CD4-positive, alpha-beta T cell treated with Interleukin-10 for 1 hour (primary cell): ENCODE measurements at regions not wholly inside any gene's neighbourhood (a gene's known extent, or its start where the extent isn't known, plus 50 kb on each side); places are given as distances from the start of the nearest gene placed in this dataset.
A peak's percentile ranks its signal among the peaks of the same experiment; 100 is the strongest.

Source experiments
- DNase-seq: peaks from one replicate; pipeline ENCODE4 v3.0.0-alpha.2; 2020

DNA sequence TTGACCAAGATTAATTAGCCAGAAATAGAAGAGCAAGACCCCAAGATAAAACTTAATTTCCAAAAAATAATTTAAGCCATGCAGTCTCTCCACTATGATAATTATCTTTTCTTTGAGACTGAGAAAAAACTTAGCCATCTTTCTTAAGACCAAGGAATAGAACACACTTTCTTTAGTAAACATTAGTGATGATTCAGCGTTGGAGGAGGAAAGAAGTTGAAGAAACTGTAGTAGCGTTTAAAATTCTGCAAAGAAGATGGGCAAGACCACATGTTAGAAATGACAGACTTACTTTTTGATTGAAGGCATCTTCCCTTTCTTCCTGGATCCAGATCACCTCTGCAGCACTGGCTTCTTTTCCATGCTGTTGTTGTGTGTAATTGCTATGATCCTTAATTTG, 124.8 kb upstream of the RASSF8 start:
- DNase-seq: no peak

DNA sequence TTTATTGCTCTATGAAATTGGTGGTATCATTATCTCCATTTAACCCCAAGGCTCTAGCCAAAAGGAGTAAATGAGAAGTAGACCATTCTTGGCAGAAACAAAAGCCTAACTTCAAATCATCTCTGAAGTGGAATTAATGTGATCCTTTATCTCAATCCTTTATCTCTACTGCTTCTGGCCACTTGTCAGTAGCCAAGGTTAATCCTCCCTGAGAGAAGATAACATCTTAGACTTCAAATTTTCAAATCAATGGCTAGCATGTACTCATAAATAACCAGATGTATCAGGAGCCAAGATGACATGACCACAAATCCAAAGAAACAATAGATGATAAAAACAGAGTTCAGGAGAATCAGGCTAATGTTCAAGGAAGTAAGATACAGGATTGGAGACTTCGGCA, 123.1 kb upstream of the RASSF8 start:
- DNase-seq: no peak

DNA sequence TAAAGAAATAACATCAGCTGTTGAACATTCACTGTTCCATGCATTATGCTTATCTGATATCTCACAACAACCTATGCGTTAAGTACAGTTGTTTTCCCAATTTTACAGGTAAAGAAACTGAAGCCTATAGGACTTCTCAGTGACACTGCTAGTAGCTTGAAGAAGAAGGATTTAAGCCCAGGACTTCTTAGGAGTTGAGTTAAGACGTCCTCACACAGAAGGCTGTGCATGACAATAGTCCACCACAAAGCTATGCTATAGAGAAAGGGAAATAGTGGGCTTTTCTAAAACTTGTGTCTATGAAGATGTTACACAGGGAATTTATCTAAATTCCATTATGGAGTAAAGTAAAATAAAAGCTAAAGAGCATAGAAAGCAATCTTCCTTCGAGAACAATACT, 120.5 kb upstream of the RASSF8 start:
- no peak for DNase-seq

DNA sequence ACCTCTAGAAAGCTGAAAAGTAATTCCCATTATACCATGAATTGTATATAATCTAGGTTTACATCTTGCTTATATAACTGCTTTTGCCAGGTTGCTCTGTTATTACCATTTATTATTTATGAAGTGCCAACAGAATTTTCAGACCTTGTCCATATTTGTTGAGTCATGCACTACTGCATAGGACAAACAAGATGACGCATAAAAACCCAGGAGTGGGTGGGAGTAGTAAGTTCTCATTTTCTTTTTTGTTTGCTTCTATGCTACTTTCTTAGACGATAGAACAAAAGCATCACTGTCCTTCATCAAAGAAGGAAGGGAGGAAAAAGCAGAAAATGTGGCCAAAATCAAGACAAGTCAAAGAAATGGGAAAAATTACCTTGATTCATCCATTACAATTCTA, 119.0 kb upstream of the RASSF8 start:
- DNase-seq: no peak

DNA sequence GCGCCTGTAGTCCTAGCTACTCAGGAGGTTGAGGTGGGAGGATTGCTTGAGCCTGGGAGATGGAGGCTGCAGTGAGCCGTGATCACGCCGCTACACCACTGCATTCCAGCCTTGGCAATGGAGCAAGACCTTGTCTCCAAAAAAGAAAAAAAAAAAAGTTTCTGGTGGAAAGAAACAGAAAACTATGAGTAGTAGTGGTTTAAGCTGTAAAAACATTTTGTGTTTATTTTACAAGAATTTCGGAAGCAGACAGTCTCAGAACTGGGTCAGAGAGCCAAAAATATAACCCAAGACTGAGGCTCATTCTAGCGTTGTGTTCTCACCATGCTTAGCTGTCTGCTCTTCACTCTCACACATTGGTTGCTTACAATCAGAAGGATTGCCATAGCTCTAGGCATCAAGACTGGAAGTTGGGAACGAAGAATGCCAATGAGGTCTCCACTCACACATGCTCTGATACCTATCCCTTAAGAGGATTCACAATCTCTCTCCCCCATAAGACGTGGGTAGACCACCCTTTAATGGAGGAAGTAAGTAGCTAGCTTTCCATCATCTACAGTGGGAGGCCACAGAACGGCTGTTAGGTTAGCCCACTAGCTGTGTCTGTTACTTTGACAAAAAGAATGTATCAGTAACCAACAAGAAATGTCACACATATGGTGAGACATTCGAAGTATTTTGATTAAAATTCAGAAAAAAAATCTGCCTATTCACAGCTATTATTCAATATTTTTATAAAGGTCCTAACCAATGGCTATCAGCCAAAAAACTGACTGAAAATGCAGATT, 117.6 kb upstream of the RASSF8 start:
- DNase-seq: no peak

DNA sequence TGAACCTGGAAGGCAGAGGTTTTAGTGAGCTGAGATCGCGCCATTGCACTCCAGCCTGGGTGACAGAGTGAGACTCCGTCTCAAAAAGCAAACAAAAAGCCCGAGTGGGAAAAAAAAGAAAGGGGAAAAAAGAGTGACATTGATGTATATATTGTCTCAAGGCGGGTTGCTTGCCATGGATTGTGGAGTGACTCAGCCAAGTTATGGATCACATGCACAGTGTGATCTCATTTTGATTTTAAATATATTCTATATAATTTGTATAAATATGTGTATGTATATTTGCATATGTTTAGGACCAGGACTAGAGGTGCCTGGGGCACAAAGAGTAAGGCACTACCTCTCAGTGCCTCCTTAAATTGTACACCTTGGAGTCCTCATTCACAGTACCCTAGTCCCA, 116.2 kb upstream of the RASSF8 start:
- DNase-seq: no peak

DNA sequence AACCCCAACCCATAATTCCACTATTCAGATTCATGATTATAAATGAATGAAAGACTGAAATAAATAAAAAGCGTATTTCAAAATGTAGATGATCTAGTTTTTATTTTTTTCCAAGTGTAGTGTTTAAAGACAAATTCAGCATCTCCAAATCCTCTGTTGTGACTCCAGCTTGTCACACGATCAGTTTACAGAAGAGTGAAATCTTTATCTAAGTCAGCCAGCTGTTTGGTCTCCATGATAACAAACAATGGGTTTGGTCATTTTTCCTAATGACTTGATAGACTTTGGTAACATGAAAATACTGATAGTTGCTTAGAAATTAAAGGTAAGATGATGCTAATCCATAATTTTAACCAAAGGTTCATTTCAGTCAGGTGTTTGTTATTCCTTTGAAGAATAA, 114.5 kb upstream of the RASSF8 start:
- no peak for DNase-seq

DNA sequence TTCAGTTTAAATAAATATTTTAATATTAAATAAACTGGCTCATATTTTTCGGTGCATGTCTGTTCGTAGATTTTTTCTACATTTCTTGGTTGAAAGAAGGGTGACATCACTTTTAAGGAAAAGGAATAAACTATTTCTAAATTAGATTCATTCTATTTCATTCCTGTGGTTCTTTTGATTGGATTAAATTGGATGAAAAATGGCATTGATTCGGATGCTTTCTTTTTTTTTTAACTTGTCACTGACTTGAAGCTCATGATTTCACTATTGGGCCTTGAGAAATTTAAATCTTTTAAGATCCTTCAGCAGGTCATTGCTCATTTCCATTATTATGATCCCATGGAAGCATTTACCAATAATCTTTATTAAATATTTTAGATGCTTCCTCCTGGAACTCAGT, 113.1 kb upstream of the RASSF8 start:
- no peak for DNase-seq

DNA sequence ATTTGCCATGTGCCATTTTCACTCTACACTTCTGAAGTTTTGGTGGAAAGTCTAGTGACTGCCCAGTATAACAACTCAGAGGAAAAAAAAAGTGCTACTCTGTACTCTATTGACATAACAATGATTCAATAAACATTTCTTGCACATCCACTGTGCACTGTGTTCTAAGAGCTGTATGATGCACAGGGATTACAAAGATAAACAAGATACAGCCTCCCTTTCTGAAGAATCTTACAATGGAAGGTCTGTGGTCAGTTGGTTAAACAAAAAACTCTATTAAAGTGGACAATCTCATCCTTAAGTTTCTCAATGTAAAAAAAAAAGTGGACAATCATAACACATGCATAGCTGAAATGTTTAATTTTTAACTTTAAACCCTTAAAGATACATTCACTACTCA, 105.7 kb upstream of the RASSF8 start:
- DNase-seq: no peak

DNA sequence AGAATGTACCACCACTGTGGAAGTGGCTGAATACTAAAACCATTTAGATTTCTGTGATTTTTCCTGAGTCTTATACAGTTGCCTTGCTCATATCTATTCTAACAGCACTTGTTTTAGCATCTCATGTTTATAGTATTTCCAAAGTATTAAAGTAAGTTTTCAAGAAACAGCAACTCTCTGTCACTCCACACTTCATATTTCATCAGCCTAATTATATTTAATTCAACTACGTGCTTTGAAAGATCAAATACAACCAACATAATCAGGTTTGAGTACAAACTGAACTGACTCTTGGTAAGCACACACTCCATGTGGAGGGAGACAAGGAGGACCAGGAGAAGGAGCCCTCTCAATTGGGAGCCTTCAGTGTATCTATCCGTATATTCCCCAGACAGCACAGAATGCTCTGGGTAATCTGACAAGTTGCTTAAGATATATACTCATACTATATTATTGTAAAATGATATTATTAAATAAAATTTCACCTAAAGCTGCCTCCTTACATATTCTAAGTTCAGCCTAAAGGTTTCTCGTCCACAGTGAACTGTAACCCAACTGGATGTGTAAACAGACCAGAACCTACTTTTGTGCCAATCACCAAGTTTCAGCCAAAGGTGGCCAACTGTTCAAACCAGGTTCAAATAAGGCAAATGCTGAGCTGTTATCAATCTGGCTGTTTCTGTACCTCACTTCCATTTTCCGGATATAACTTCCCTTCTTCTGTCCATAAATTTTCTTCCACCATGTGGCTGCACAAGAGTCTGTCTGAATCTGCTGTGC, 105.0 kb upstream of the RASSF8 start:
- DNase-seq: no peak

DNA sequence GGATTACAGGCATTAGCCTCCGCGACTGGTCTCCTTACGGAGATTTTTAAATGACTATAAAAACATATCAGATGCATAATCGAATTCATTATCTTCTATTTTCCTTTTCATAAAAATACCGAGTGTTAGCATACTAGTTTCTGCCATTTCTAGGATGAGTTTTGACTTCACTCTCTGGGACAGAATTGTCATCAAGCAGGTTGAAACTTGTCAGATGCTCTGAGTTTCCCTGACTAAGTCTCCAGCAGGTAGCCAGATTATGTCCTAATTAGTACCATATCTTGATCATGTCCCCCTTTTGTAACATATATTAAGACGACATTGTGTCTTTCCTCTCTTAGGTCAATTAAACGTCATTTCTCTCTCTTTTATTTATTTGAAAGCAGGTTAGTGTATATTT, 103.5 kb upstream of the RASSF8 start:
- DNase-seq: no peak

DNA sequence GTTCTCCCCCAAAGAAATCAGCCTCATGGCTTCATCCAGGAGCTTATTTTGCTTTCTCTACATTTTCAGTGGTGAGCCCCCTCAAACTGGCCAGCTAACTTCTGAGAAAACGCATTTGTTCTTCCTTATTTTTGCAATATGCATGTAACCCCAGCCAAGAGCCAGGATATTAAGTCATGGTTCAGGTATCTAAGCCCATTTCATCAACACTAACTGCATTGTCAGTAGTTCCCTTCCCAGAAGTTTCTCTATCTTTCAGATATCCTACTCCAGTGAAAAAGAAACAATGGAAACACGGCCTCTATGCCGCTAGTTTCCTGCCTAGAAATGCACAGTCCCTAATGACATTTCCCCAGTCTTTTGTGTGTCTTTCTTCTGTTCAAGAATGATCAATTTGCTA, 102.8 kb upstream of the RASSF8 start:
- DNase-seq: no peak

DNA sequence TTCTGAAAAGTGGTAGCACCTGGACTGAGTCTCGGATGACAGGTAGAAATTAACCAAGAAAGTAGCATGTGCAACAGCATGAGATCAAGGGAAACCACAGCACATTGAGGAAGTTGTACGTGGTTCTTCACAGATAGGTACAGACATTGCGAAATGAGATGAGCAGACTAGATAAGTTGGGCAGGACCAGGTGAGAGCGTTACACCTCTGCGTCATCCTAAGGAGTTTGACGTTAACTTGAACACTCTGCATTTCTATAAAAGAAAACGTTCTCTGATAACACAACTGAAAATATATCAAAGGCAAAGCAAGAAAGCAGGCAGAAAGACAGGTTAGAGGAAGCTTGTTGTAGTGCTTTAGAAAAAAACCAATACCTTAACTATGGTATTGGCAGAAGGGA, 98.5 kb upstream of the RASSF8 start:
- peak; percentile 3 for DNase-seq

DNA sequence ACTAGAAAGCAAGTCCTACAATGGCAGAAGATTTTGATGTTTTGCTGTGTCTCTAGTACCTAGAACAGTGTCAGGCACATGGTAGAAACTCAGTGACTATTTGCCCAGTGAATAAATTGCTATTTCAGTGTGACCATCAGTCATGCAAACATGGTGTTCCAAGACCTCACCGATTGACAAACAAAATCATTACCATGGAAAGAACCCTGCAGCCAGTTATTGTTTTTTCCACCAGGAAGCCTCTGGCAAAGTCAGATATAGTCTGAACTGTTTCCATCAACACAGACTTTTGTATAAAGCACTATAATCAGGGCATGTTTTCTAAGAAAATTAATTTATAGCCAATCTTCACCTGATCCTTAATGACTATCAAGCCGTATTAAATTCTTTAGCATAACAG, 97.3 kb upstream of the RASSF8 start:
- no peak for DNase-seq

DNA sequence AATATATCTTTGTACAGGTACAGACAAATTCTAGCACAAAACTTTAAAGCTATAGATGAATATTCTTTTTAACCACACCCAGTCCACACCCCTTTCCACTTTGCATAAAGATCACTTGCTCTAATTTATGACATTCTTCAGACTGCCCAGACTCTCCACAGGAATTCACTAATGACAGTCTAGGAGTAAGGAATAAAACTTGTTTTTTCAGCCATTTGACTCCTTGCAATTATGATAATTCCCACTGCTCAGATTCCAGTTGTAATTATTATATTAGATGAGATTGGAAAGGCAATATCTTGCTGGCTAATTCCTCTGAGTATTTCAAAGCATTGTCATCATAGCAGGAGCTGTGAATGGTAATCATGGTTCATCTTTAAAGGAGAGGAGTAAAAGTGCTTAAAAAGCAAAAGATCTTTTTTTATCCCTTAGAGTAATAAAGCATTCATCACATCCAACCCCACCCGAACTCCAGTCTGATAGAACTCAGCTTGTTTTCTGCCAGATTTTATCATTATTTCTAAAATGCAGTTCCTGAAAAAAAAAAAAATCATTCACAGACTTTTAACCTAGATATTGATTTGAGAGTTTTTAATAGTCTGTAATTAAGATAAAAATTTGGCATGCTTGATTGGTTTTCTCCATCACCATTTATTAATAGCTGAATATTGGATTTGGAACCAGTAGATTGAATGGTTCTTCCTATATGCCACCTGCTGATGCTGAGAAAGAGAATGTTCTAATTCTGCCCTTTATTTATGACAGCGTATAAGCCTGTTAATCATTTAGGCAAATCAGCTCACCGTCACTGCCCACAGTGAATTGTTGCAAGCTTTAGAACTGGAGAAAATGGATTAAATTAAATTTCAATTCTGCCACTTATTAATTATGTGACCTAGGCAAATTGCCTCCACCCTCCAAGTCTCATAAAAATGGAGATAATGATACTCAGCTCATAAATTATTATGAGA, 93.9 kb upstream of the RASSF8 start:
- no peak for DNase-seq

DNA sequence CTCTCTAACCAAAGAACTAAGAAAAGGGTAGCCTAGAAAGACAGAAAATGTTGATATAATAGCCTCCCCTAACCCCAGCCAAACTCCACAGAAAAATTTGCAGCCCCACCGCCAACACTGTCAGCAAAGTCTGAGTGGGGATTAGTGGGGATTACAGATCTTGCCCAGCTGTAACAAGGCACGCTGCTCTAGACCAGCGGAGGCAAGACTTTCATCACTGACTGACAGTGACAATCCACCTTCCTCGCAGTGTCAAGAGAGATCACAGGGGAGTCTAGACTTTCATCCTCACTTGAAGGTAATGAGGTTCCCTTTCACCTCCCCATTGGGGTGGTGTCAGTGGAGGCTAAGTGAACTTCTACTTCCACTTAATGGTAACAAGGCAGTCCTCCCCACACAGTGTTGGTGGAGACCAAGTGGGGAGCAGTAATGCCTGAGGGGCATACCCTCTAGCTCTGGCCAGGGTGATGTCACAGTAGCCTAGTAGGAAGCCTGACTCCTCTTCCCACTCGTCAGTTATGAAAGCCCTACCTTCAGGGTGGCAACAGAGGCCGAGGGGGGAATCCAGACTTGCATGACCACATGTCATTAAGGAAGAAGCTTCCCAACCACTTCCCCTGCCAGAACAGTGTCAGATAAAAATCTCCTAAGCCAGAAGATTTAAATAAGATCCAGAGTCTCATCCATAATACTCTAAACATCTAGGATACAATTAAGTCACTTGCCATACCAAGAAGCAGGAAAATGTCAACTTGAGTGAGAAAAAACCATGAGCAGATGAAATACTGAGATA, 91.7 kb upstream of the RASSF8 start:
- no peak for DNase-seq

DNA sequence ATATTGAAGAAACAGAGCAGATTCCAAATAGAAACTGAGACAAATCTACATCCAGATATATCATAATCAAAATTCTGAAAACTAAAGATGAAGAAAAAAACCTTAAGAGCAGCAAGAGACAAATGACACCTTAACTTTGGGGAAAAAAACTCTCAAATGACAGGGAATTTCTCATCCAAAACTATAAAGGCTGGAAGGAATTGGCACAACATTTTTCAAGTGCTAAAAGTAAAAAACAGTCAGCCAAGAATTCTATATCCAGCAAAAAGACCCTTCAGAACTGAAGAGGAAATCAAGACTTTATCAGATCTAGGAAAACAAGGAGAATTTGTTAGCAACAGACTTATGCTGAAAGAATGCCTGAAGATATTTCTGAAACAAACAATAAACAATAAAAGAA, 90.3 kb upstream of the RASSF8 start:
- no peak for DNase-seq

DNA sequence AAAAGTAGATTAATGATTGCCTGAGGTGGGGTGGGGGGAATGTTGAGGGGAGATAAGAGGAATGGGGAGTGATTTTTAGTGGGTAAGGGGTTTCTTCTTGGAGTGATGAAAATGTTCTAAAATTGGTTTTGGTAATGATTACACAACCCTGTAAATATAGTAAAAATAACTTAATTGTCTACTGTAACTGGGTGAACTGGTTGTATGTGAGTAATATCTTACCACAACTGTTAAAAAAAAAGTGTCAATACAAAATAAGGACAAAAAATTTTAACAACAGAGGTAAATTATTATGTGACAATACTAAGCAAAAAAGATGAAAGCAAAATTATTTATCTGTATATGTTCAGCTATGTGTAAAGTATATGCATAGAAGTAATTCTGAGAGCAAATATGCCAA, 86.3 kb upstream of the RASSF8 start:
- DNase-seq: no peak

DNA sequence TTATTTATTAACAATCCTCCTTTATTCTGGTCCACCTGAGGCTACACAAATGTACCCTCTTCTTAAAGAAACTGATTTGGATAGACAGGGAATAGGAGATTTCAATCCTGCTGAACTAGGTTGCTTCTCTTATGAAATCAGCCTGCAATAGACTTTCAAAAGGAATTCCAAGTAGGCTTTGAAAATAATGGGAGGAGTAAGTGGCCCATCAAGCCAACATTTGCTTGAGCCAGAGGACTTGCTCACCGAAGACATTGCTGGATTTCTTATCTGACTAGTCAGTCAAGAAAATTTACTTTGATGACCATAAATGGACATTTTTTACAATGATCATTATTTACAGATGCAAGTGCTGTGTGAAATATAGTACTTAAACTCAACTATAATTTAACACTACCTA, 82.8 kb upstream of the RASSF8 start:
- no peak for DNase-seq

DNA sequence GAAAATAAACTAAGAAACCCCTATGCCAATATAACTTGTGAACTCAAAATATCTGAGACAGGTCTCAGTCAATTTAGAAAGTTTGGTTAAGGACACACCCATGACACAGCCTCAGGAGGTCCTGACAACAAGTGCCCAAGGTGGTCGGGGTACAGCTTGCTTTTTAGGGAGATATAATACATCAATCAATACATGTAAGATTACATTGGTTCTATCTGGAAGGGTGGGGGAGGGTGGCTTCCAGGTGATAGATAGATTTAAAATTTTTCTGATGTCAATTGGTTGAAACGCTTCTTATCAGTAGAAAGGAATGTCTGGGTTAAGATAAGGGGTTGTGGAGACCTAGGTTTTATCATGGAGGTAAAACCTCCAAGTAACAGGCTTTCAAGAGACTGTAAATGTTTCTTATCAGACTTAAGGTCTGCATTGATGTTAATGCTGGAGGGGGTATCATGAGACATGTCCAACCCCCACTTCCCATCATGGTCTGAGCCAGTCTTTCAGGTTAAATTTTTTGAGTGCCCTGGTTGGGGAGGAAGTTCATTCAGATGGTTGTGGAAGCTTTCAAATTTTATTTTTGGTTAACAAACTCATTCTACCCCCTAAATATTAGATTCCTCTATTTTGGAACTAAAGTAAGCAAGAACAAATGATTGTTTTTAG, 82.0 kb upstream of the RASSF8 start:
- no peak for DNase-seq

DNA sequence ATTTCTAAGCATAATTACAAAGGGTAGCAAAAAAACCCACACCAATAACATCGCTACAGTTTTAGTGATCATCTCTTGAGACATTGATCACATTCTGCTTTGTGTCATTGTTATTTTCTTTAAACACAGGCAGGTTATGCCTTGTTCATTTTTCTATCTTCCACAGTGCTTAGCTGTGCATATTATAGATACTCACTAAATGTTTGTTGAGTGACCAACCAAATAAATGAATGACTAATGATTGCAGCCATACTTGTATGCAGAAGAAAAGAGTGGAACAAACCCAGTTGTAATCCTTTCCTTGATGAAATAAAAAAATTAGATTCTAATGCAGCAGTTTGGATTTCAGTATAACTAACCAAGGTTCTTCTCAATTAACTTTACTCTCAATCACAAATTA, 81.0 kb upstream of the RASSF8 start:
- no peak for DNase-seq

DNA sequence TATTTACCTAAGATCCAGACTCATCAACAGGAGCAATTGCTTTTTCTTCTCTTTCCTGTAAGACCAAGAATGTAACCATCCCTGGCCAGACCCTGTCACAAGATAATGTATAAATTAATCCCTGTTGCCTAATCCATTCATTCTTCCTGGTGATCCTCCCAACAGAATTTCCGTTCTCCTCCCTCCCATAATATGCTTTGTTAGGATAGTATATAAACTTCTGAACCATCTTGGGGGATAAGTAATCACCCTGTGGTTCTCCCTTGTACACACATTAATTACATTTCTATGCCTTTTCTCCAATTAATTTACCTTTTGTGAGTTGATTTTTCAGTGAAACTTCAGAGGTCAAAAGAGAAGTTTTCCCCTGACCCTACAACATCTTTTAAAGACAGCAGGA, 76.2 kb upstream of the RASSF8 start:
- DNase-seq: no peak
